ENCODE measurements at regions not wholly inside any gene's neighbourhood (a gene's known extent, or its start where the extent isn't known, plus 50 kb on each side); places are given as distances from the start of the nearest gene placed in this dataset.
A peak's percentile ranks its signal among the peaks of the same experiment; 100 is the strongest.

DNA sequence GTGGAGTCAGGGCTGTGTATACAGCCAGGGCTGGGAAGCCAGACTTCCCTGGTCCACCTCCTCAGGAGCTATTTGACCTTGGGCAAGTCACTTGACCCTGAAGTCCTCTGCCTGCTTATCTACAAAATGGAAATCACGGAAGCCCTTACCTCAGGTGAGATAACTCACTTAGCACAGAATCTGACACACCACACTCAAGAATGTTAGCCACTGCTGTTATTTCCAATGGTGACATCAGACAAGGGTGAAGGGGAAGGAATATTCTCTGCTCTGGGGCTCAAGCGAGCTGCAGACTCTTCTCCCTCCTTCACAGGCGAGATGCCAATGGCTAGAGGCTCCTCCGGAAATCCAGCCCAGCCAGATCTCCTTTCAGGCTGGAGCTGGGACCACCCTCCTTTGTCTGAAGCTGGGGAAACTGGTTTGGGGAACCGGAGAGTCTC lies 189.6 kb downstream of the HAUS1 start:
- Histone ChIP-seq H4K91ac (ENCODE audit: low read depth, low read length, poor library complexity) (no peak overlapping the region), H2BK12ac (ENCODE audit: low read length) (no peak overlapping the region), H2AK5ac (ENCODE audit: low read depth, low read length) (no peak overlapping the region), H2AFZ (ENCODE audit: low read length) (no peak overlapping the region), H3K23ac (ENCODE audit: low read depth, low read length, poor library complexity) (no peak overlapping the region), H3K9me3 (replicated peaks in 1 of 2; ENCODE audit: control insufficient read depth in 2 of 2, insufficient read depth in 1 of 2, low read depth in 1 of 2, low read length in 2 of 2) (no peaks in the 10 kb centered on the region), H3K4ac (ENCODE audit: low read length) (no peak overlapping the region), H2BK15ac (ENCODE audit: low read length) (no peak overlapping the region), H4K8ac (ENCODE audit: low read depth, low read length) (no peak overlapping the region), H3K4me1 (ENCODE audit: control insufficient read depth in 2 of 2, insufficient read depth in 1 of 2, low read depth in 1 of 2, low read length in 2 of 2) (peaks cover 3 to 7% of the 10 kb centered on the region in 2 donors), H3K79me1 (ENCODE audit: low read depth, low read length) (no peaks in the 10 kb centered on the region), H3K9ac (ENCODE audit: low read depth, low read length, poor library complexity) (no peak overlapping the region), H3K4me3 (ENCODE audit: low read length in 2 of 2) (no peak overlapping the region), H3K36me3 (replicated peaks in 1 of 2; ENCODE audit: control insufficient read depth in 2 of 2, insufficient read depth in 2 of 2, low read length in 2 of 2) (no peaks in the 10 kb centered on the region), H2BK5ac (ENCODE audit: low read length) (no peak overlapping the region), H3K14ac (ENCODE audit: low read length) (no peak overlapping the region), H3K4me2 (ENCODE audit: insufficient read depth, low read length, poor library complexity, severe bottlenecking) (no peak overlapping the region), H3K27ac (replicated peaks; ENCODE audit: low read length) (no peak overlapping the region), H3K18ac (ENCODE audit: low read length) (no peak overlapping the region), H3K27me3 (ENCODE audit: control insufficient read depth in 3 of 3, insufficient read depth in 3 of 3, low read depth in 1 of 3, low read length in 3 of 3) (no peaks in the 10 kb centered on the region), H2BK120ac (ENCODE audit: low read depth, low read length) (no peak overlapping the region)
- no peak for DNase-seq (ENCODE audit: low spot score)
- WGBS, 2 donors (ENCODE audit: extremely low coverage in 2 of 2, insufficient read length in 2 of 2, insufficient replicate concordance in 1 of 2) = no CpG with 5 or more reads among the region's 5 CpGs

DNA sequence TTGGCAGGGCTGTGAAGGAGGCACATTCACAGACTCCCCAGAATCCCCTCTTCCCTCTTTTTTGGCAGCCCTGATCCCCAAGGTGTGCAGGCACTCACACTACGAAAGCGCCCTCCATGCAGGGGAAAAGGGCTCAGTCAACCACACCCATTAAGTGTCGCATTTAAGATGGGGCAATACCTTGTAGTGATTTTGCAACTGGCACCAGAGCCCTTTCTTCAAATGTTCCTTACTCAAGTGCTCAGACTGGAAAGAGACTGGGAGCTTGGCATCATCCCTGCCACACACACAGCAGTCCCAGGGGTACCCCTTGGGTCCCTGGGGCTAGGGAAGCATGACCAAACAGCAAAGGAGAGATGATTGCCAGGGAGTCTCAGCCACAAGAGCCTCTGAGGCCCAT lies 190.1 kb downstream of the HAUS1 start:
- H3K4ac ChIP-seq (ENCODE audit: low read length) = no peak overlapping the region
- DNase-seq (ENCODE audit: low spot score) = no peak
- no peak overlapping the region for H3K9ac ChIP-seq (ENCODE audit: low read depth, low read length, poor library complexity)
- no peak overlapping the region for H2AFZ ChIP-seq (ENCODE audit: low read length)
- no peak overlapping the region for H3K4me2 ChIP-seq (ENCODE audit: insufficient read depth, low read length, poor library complexity, severe bottlenecking)
- H3K4me3 ChIP-seq (ENCODE audit: low read length in 2 of 2) = no peak overlapping the region
- no CpG with 5 or more reads among the region's 3 CpGs for WGBS, 2 donors (ENCODE audit: extremely low coverage in 2 of 2, insufficient read length in 2 of 2, insufficient replicate concordance in 1 of 2)
- no peak overlapping the region for H2BK120ac ChIP-seq (ENCODE audit: low read depth, low read length)
- no peak overlapping the region for H2BK12ac ChIP-seq (ENCODE audit: low read length)
- no peak overlapping the region for H2BK15ac ChIP-seq (ENCODE audit: low read length)
- no peak overlapping the region for H3K23ac ChIP-seq (ENCODE audit: low read depth, low read length, poor library complexity)
- no peaks in the 10 kb centered on the region for H3K9me3 ChIP-seq (replicated peaks in 1 of 2; ENCODE audit: control insufficient read depth in 2 of 2, insufficient read depth in 1 of 2, low read depth in 1 of 2, low read length in 2 of 2)
- H3K4me1 ChIP-seq (ENCODE audit: control insufficient read depth in 2 of 2, insufficient read depth in 1 of 2, low read depth in 1 of 2, low read length in 2 of 2) = peaks cover 3 to 7% of the 10 kb centered on the region in 2 donors
- no peak overlapping the region for H4K8ac ChIP-seq (ENCODE audit: low read depth, low read length)
- no peak overlapping the region for H4K91ac ChIP-seq (ENCODE audit: low read depth, low read length, poor library complexity)
- no peaks in the 10 kb centered on the region for H3K27me3 ChIP-seq (ENCODE audit: control insufficient read depth in 3 of 3, insufficient read depth in 3 of 3, low read depth in 1 of 3, low read length in 3 of 3)
- H3K18ac ChIP-seq (ENCODE audit: low read length) = no peak overlapping the region
- H2BK5ac ChIP-seq (ENCODE audit: low read length) = no peak overlapping the region
- H3K27ac ChIP-seq (replicated peaks; ENCODE audit: low read length) = no peak overlapping the region
- H2AK5ac ChIP-seq (ENCODE audit: low read depth, low read length) = no peak overlapping the region
- H3K14ac ChIP-seq (ENCODE audit: low read length) = no peak overlapping the region
- no peaks in the 10 kb centered on the region for H3K36me3 ChIP-seq (replicated peaks in 1 of 2; ENCODE audit: control insufficient read depth in 2 of 2, insufficient read depth in 2 of 2, low read length in 2 of 2)
- no peaks in the 10 kb centered on the region for H3K79me1 ChIP-seq (ENCODE audit: low read depth, low read length)

DNA sequence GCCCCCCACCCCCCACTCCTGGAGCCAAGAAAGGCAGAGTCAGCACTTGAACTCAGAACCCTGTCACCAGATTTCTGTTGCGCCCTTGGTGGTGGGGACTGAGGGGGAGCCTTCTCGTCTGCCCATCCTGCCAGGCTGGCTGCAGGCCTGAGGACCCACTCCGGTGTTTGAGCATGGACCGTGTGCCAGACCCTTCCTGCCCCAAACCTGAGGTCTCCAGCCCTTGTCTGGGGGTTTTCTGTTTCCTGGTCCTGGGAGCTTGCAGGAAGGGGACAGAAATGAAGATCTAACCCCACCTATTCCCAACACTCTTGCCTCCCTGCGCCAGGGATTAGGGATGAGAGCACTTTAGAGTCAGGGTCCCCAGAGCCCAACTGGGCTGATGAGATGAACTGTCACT lies 190.6 kb downstream of the HAUS1 start:
- Histone ChIP-seq H4K91ac (ENCODE audit: low read depth, low read length, poor library complexity) (no peak overlapping the region), H3K36me3 (replicated peaks in 1 of 2; ENCODE audit: control insufficient read depth in 2 of 2, insufficient read depth in 2 of 2, low read length in 2 of 2) (no peaks in the 10 kb centered on the region), H2AFZ (ENCODE audit: low read length) (peak overlapping the region; percentile 75), H3K4me3 (ENCODE audit: low read length in 2 of 2) (no peak overlapping the region), H2AK5ac (ENCODE audit: low read depth, low read length) (no peak overlapping the region), H4K8ac (ENCODE audit: low read depth, low read length) (no peak overlapping the region), H3K4me2 (ENCODE audit: insufficient read depth, low read length, poor library complexity, severe bottlenecking) (no peak overlapping the region), H2BK5ac (ENCODE audit: low read length) (no peak overlapping the region), H3K14ac (ENCODE audit: low read length) (no peak overlapping the region), H3K23ac (ENCODE audit: low read depth, low read length, poor library complexity) (no peak overlapping the region), H3K27me3 (ENCODE audit: control insufficient read depth in 3 of 3, insufficient read depth in 3 of 3, low read depth in 1 of 3, low read length in 3 of 3) (no peaks in the 10 kb centered on the region), H2BK120ac (ENCODE audit: low read depth, low read length) (no peak overlapping the region), H3K18ac (ENCODE audit: low read length) (no peak overlapping the region), H3K4ac (ENCODE audit: low read length) (no peak overlapping the region), H3K9ac (ENCODE audit: low read depth, low read length, poor library complexity) (no peak overlapping the region), H2BK15ac (ENCODE audit: low read length) (no peak overlapping the region), H3K4me1 (ENCODE audit: control insufficient read depth in 2 of 2, insufficient read depth in 1 of 2, low read depth in 1 of 2, low read length in 2 of 2) (peaks cover 3 to 7% of the 10 kb centered on the region in 2 donors), H3K27ac (replicated peaks; ENCODE audit: low read length) (no peak overlapping the region), H3K9me3 (replicated peaks in 1 of 2; ENCODE audit: control insufficient read depth in 2 of 2, insufficient read depth in 1 of 2, low read depth in 1 of 2, low read length in 2 of 2) (no peaks in the 10 kb centered on the region), H3K79me1 (ENCODE audit: low read depth, low read length) (no peaks in the 10 kb centered on the region), H2BK12ac (ENCODE audit: low read length) (no peak overlapping the region)
- no peak for DNase-seq (ENCODE audit: low spot score)
- no CpG with 5 or more reads among the region's 5 CpGs for WGBS, 2 donors (ENCODE audit: extremely low coverage in 2 of 2, insufficient read length in 2 of 2, insufficient replicate concordance in 1 of 2)

DNA sequence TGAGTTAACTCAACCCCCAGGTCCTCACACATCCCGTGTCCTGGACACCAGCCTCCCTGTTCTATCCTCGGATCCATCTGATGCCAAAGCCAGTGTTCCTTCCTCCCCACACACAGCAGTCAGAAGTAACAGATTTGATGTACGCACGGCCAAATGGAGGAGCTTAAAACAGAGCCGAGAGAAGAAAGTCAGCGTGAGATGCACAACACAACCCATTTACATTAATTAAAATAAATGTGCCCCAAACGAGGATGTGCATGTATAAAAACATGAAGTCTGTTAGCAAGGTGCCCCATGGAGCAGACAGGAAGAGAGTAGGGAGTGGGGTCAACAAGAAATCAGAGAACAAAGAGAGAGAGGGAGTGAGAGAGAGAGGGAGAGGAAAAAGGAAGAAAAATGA lies 191.2 kb downstream of the HAUS1 start:
- Histone ChIP-seq H3K27me3 (ENCODE audit: control insufficient read depth in 3 of 3, insufficient read depth in 3 of 3, low read depth in 1 of 3, low read length in 3 of 3) (no peaks in the 10 kb centered on the region), H4K91ac (ENCODE audit: low read depth, low read length, poor library complexity) (no peak overlapping the region), H3K27ac (replicated peaks; ENCODE audit: low read length) (no peak overlapping the region), H2AK5ac (ENCODE audit: low read depth, low read length) (no peak overlapping the region), H3K14ac (ENCODE audit: low read length) (no peak overlapping the region), H3K79me1 (ENCODE audit: low read depth, low read length) (no peaks in the 10 kb centered on the region), H2BK5ac (ENCODE audit: low read length) (no peak overlapping the region), H3K4ac (ENCODE audit: low read length) (no peak overlapping the region), H2BK12ac (ENCODE audit: low read length) (no peak overlapping the region), H3K9ac (ENCODE audit: low read depth, low read length, poor library complexity) (no peak overlapping the region), H3K4me3 (ENCODE audit: low read length in 2 of 2) (no peak overlapping the region), H3K9me3 (replicated peaks in 1 of 2; ENCODE audit: control insufficient read depth in 2 of 2, insufficient read depth in 1 of 2, low read depth in 1 of 2, low read length in 2 of 2) (no peaks in the 10 kb centered on the region), H4K8ac (ENCODE audit: low read depth, low read length) (no peak overlapping the region), H2BK15ac (ENCODE audit: low read length) (no peak overlapping the region), H3K4me2 (ENCODE audit: insufficient read depth, low read length, poor library complexity, severe bottlenecking) (no peak overlapping the region), H2BK120ac (ENCODE audit: low read depth, low read length) (no peak overlapping the region), H3K36me3 (replicated peaks in 1 of 2; ENCODE audit: control insufficient read depth in 2 of 2, insufficient read depth in 2 of 2, low read length in 2 of 2) (no peaks in the 10 kb centered on the region), H2AFZ (ENCODE audit: low read length) (peak overlapping the region; percentile 75), H3K18ac (ENCODE audit: low read length) (peak overlapping the region; percentile 31), H3K4me1 (ENCODE audit: control insufficient read depth in 2 of 2, insufficient read depth in 1 of 2, low read depth in 1 of 2, low read length in 2 of 2) (peaks cover 3 to 7% of the 10 kb centered on the region in 2 donors), H3K23ac (ENCODE audit: low read depth, low read length, poor library complexity) (no peak overlapping the region)
- WGBS, 2 donors (ENCODE audit: extremely low coverage in 2 of 2, insufficient read length in 2 of 2, insufficient replicate concordance in 1 of 2) = no CpG with 5 or more reads among the region's 7 CpGs
- DNase-seq (ENCODE audit: low spot score) = no peak
